GM12865 (cell line): ENCODE measurements at regions not wholly inside any gene's neighbourhood (a gene's known extent, or its start where the extent isn't known, plus 50 kb on each side); places are given as distances from the start of the nearest gene placed in this dataset.

Experiments used
- DNase-seq: peaks from one replicate; pipeline ENCODE4 v3.0.0; 2010; ENCODE audit warnings: low read depth
- H3K4me3 ChIP-seq: 2 replicates; pipeline ENCODE4 v1.5.1; 2011; ENCODE audit warnings: mild to moderate bottlenecking, low read depth, low read length, control low read depth
- TF ChIP-seq, protein P1 (sequence below): IDR thresholded peaks from 2 replicates; pipeline ENCODE4 v1.5.1; 2011; ENCODE audit warnings: low read length, control low read depth, low read depth, inconsistent platforms; ENCODE audit not compliant: insufficient read depth; ENCODE audit errors: missing control alignments

DNA sequence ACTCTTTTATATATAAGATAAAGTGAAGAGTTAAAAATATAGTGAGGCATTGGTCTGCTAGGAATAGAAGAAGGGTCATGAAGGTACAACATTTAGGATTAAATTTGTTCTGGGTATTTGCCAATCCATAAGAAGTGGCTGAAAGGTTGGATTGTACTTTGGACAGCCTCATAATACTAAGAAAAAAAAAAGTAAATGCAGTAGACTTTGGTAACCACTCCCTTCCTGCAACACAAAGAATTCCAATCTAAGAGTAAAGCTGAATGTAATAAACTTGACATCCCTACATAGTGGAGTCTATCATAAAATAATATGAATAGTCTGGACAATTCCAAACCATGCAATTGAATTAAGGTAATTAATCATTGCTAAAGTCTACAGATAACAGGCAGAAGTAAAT, 2294.4 kb downstream of the LRRC4C start:
- no peak overlapping the region for H3K4me3 ChIP-seq
- DNase-seq: no peak

DNA sequence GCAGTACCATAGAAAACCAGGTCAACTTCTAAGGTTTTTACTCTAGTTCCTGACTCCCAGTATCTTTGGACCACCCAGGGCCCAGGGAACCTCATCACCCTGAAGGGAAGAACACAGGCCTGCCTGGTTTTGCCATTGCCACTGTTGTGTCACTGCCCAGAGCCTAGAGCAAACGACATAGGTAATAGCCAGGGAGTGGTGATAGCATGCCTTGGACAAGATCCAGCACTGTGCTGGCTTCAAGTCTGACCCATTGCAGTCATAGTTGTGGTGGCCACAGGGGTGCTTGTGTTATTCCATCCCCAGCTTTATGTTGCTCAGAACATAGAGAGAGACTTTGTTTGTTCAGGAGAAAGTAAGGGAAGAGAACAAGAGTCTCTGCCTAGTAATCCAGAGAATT, 2310.2 kb downstream of the LRRC4C start:
- TF ChIP-seq, protein P1, sequence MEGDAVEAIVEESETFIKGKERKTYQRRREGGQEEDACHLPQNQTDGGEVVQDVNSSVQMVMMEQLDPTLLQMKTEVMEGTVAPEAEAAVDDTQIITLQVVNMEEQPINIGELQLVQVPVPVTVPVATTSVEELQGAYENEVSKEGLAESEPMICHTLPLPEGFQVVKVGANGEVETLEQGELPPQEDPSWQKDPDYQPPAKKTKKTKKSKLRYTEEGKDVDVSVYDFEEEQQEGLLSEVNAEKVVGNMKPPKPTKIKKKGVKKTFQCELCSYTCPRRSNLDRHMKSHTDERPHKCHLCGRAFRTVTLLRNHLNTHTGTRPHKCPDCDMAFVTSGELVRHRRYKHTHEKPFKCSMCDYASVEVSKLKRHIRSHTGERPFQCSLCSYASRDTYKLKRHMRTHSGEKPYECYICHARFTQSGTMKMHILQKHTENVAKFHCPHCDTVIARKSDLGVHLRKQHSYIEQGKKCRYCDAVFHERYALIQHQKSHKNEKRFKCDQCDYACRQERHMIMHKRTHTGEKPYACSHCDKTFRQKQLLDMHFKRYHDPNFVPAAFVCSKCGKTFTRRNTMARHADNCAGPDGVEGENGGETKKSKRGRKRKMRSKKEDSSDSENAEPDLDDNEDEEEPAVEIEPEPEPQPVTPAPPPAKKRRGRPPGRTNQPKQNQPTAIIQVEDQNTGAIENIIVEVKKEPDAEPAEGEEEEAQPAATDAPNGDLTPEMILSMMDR: no peak

More for the DNA sequence above, 2294.4 kb downstream of the LRRC4C start:
- TF ChIP-seq, protein P1: no peak

DNA sequence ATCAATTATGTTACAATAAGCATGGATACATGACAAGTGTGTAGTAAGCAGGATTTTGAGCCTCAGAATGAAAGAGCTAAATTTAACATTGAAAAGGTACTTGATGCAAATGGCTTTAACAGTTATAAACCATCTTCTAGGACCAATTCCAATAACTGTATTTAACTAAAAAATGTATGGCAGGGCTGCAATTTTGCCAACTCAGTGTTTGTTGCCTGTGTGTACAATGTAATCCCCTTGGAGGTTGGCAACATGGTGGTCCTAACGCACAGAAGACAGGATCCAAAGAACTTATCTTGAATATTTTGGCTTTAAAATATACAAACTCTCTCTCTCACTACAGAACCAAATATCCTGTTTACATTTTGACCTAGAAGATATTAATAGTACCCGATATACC, 2314.1 kb downstream of the LRRC4C start:
- H3K4me3 ChIP-seq: no peak overlapping the region
- DNase-seq: no peak
- TF ChIP-seq, protein P1: no peak

More for the DNA sequence above, 2310.2 kb downstream of the LRRC4C start:
- no peak overlapping the region for H3K4me3 ChIP-seq
- no peak for DNase-seq

DNA sequence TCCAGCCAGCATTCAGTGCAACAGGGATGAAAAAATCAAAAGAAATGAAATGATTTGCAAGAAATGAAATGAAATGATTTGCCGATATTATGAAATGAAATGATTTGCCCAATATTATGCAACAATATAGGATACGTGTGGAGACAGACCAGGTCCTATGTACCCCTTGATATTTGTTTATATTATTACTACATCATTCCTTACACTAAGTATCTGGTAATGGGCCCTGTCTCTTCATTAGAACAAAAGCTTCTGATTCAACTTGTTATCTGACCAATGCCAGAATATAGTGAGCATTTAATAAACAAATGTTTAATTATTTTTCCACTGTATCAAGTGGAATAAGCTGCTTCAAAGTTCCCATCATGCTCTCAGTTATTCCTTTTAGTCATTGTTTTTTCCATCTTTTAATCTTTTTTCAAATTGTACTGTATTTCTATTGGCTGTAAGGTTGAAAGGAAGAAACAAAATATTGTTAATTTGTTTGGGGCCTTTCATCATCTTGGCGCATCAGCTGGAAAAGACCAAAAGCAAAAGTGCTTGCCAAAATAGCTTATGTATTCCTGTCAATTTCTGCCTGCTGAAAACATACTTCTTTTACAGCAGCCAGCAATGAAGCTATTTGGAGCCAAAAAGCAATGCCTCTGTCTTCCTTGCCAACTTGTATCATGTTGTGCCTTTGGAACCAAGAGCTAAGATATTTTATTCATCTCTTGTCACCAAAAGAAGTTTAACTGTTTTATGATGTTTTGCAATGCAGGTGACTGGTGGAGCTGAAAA, 2314.9 kb downstream of the LRRC4C start:
- H3K4me3 ChIP-seq: no peak overlapping the region
- TF ChIP-seq, protein P1: no peak
- DNase-seq: no peak

DNA sequence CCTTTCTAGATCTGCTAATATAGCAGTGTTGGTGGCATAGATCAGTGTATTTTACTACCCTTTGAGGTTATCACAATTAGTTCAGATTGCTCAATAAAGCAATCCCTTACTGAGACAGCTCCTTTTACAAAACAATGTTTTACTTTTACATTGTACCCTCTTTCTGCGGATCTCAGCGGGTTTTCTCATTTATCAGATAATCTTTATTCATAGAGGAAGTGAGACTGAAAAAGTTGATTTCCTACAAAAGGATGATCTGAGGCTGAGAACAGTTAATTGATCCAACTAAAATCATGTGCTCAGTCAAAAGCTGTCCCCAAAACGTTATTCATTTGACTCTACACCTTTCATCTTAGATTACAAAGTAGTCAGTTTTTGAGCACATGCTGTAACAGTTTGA, 2319.9 kb downstream of the LRRC4C start:
- DNase-seq: no peak
- H3K4me3 ChIP-seq: no peak overlapping the region

DNA sequence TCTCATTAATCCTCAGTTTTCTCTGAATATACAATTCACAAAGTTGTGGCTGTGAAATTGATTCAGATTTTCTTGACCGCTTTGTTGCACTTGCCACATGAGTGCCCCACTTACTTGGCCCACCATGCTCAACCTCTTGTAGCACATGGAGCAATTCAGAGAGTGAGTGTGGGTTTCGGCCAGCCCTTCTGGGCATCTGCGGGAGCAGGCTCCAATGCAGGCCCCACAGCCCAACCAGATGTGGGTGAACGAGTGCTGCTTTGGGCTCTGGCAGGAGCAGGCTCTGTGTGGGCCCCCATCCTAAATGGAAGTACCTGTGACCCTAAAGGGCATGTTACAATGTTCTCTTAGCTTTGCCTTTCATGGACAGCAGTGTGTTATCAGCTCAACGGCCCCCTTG, 2338.6 kb downstream of the LRRC4C start:
- DNase-seq: no peak
- TF ChIP-seq, protein P1: no peak
- H3K4me3 ChIP-seq: no peak overlapping the region

More for the DNA sequence above, 2319.9 kb downstream of the LRRC4C start:
- TF ChIP-seq, protein P1: no peak

DNA sequence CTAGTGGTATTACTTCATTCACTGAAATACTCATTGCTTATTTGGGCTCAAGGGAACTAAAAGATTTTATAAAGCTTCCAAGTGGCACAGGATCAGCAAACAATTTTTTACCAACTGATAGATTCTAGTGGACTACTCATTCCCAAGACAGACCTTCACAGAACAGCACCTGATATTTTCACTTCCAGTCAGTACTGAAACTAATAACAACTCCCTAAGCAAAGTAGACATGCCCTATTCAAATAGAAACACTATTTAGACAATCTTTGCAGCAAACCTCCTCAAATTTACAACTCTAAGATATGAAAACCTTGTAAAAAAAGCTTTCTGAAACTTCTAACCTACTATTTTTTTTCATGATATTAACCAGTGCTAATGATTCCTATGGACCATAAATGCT, 2345.8 kb downstream of the LRRC4C start:
- no peak overlapping the region for H3K4me3 ChIP-seq
- no peak for DNase-seq
- TF ChIP-seq, protein P1: no peak
